Esophagus muscularis mucosa (tissue), 4 donors: ENCODE measurements at regions not wholly inside any gene's neighbourhood (a gene's known extent, or its start where the extent isn't known, plus 50 kb on each side); places are given as distances from the start of the nearest gene placed in this dataset.
"Not testable (repeated sequence)": the region's sequence is repeated elsewhere in the genome, so short reads cannot be mapped to it uniquely, and the experiment has no call there.

Source experiments
- DNase-seq: peaks from one replicate; pipeline ENCODE4 v3.0.0-alpha.2; 2017; ENCODE audit errors: extremely low spot score
- H3K27ac ChIP-seq, 4 donors: fragments of 200-600 bp; sonication (generic); replicated peaks in 1 of 4; 1 replicate in 3 of 4; 2 replicates in 1 of 4; pipeline ENCODE4 v1.5.1; 2016 to 2019; ENCODE audit warnings: mild to moderate bottlenecking in 1 of 4
- H3K27me3 ChIP-seq, 4 donors: fragments of 200-600 bp; sonication (generic); one replicate each; pipeline versions ENCODE4 v1.5.1 to v1.6.0; 2016 to 2019
- H3K36me3 ChIP-seq, 4 donors: fragments of 200-600 bp; sonication (generic); one replicate each; pipeline ENCODE4 v1.5.1; 2016 to 2019
- H3K4me1 ChIP-seq, 4 donors: fragments of 200-600 bp; sonication (generic); one replicate each; pipeline ENCODE4 v1.5.1; 2016 to 2019
- H3K4me3 ChIP-seq, 4 donors: fragments of 200-600 bp; sonication (generic); 1 replicate in 2 of 4; 2 replicates in 2 of 4; pipeline ENCODE4 v1.5.1; 2016 to 2019; ENCODE audit warnings: mild to moderate bottlenecking in 4 of 4, moderate library complexity in 1 of 4
- H3K9me3 ChIP-seq, 4 donors: fragments of 200-600 bp; sonication (generic); 1 replicate in 3 of 4; 2 replicates in 1 of 4; pipeline ENCODE4 v1.5.1; 2016 to 2019
- CTCF ChIP-seq, 3 experiments: fragments of 200-600 bp in 2 of 3; fragments of 450-650 bp in 1 of 3; sonication (generic) in 2 of 3; IDR thresholded peaks; one replicate each; pipeline ENCODE4 v1.5.1; 2017 to 2019; ENCODE audit warnings: antibody characterized with exemption in 3 of 3, mild to moderate bottlenecking in 2 of 3, moderate library complexity in 1 of 3
- EP300 ChIP-seq: sonication (generic); formaldehyde crosslinking; IDR thresholded peaks from one replicate; pipeline ENCODE4 v1.6.1; 2017; ENCODE audit warnings: antibody characterized with exemption
- POLR2A ChIP-seq: fragments of 450-650 bp; IDR thresholded peaks from one replicate; pipeline ENCODE4 v1.6.1; 2017; ENCODE audit warnings: antibody characterized with exemption, moderate library complexity, mild to moderate bottlenecking, low read depth
- POLR2AphosphoS5 ChIP-seq, 2 donors: sonication (generic); formaldehyde crosslinking; IDR thresholded peaks; one replicate each; pipeline ENCODE4 v1.6.1; 2017; ENCODE audit warnings: antibody characterized with exemption in 2 of 2
- WGBS: methylation state at CpG from one replicate; pipeline ENCODE4 v1.1.5; 2018; 5-methylcytosine and 5-hydroxymethylcytosine counted together
- intact Hi-C: fragments of 100-400 bp; cut with DNase I; formaldehyde crosslinking; loops from one replicate; pipeline ENCODE4 v1.15.1; 2023

- H3K9me3 ChIP-seq, H3K4me3 ChIP-seq, H3K27me3 ChIP-seq, H3K4me1 ChIP-seq, DNase-seq, H3K27ac ChIP-seq, intact Hi-C loops, H3K36me3 ChIP-seq: not testable (repeated sequence)
- WGBS = 89% methylated on average over 7 of the region's 8 CpGs
Measured at GRCh38 chrX:124181515-124181914, 150.9 kb upstream of the TEX13D start.

- no peak overlapping the region for H3K4me3 ChIP-seq
- intact Hi-C loops = no loop called here
- WGBS = 61% methylated on average over 2 of the region's 2 CpGs
- DNase-seq = no peak
- no peaks in the 10 kb centered on the region for H3K36me3 ChIP-seq
- no peak overlapping the region for H3K27ac ChIP-seq
- H3K9me3 ChIP-seq = no peaks in the 10 kb centered on the region
- peaks cover 6 to 24% (median 18%) of the 10 kb centered on the region in 4 donors for H3K4me1 ChIP-seq
- no peaks in the 10 kb centered on the region for H3K27me3 ChIP-seq
- TF ChIP-seq POLR2A = no peak
- TF ChIP-seq EP300 = no peak
- no peak for TF ChIP-seq CTCF (IDR thresholded peaks at IDR 0.05)
- TF ChIP-seq POLR2AphosphoS5 (IDR thresholded peaks at IDR 0.05) = no peak
Measured at GRCh38 chrX:124190440-124190839, 142.0 kb upstream of the TEX13D start.

- Histone ChIP-seq H3K27me3 (no peaks in the 10 kb centered on the region), H3K9me3 (no peaks in the 10 kb centered on the region), H3K4me3 (peak overlapping the region in 1 of 4 donors; percentile 7), H3K36me3 (no peaks in the 10 kb centered on the region), H3K27ac (peak overlapping the region; percentile 72 to 78 (median 76)), H3K4me1 (peaks cover 6 to 25% (median 18%) of the 10 kb centered on the region in 4 donors)
- WGBS = 39% methylated on average over 5 of the region's 5 CpGs
- TF ChIP-seq POLR2A = no peak
- peak; percentile 37 to 43 for TF ChIP-seq POLR2AphosphoS5 (IDR thresholded peaks at IDR 0.05)
- intact Hi-C loops = no loop called here
- no peak for DNase-seq
Measured at GRCh38 chrX:124194199-124194598, 138.3 kb upstream of the TEX13D start.

- no peak for DNase-seq
- no peaks in the 10 kb centered on the region for H3K27me3 ChIP-seq
Measured at GRCh38 chrX:124194901-124195300, 137.6 kb upstream of the TEX13D start.

GRCh38 chrX:124203311-124203710 lies 129.1 kb upstream of the TEX13D start:
- H3K36me3 ChIP-seq = no peaks in the 10 kb centered on the region
- no peak overlapping the region for H3K4me3 ChIP-seq
- no peak for DNase-seq
- peaks cover 0 to 5% (median 0%) of the 10 kb centered on the region in 4 donors for H3K4me1 ChIP-seq
- intact Hi-C loops = no loop called here
- H3K9me3 ChIP-seq = peaks cover 0 to 6% (median 0%) of the 10 kb centered on the region in 4 donors
- H3K27ac ChIP-seq = no peak overlapping the region
- no peaks in the 10 kb centered on the region for H3K27me3 ChIP-seq
- no peak for TF ChIP-seq POLR2A
- TF ChIP-seq POLR2AphosphoS5 (IDR thresholded peaks at IDR 0.05) = no peak
- TF ChIP-seq CTCF (IDR thresholded peaks at IDR 0.05) = no peak
- TF ChIP-seq EP300 = no peak
- WGBS = 91% methylated on average over 1 of the region's 1 CpG

More at GRCh38 chrX:124194901-124195300, 137.6 kb upstream of the TEX13D start:
- no peaks in the 10 kb centered on the region for H3K9me3 ChIP-seq
- intact Hi-C loops = no loop called here
- WGBS = 35% methylated on average over 8 of the region's 8 CpGs
- peak overlapping the region in 1 of 4 donors; percentile 7 for H3K4me3 ChIP-seq
- no peak for TF ChIP-seq POLR2A
- no peak for TF ChIP-seq EP300
- no peak for TF ChIP-seq CTCF (IDR thresholded peaks at IDR 0.05)
- TF ChIP-seq POLR2AphosphoS5 (IDR thresholded peaks at IDR 0.05) = peak in 1 of 2 donors; percentile 9
- peaks cover 6 to 25% (median 18%) of the 10 kb centered on the region in 4 donors for H3K4me1 ChIP-seq
- no peaks in the 10 kb centered on the region for H3K36me3 ChIP-seq
- H3K27ac ChIP-seq = peak overlapping the region; percentile 72 to 78 (median 76)

GRCh38 chrX:124208660-124209059 lies 123.8 kb upstream of the TEX13D start:
- intact Hi-C loops = no loop called here

More at GRCh38 chrX:124208660-124209059, 123.8 kb upstream of the TEX13D start:
- Histone ChIP-seq H3K27me3 (no peaks in the 10 kb centered on the region), H3K36me3 (no peaks in the 10 kb centered on the region), H3K4me1 (no peaks in the 10 kb centered on the region), H3K4me3 (no peak overlapping the region), H3K27ac (no peak overlapping the region), H3K9me3 (no peaks in the 10 kb centered on the region)
- TF ChIP-seq EP300 = no peak
- no peak for TF ChIP-seq CTCF (IDR thresholded peaks at IDR 0.05)
- WGBS = 42% methylated on average over 5 of the region's 5 CpGs
- DNase-seq = no peak
